ENCODE measurements at regions not wholly inside any gene's neighbourhood (a gene's known extent, or its start where the extent isn't known, plus 50 kb on each side); places are given as distances from the start of the nearest gene placed in this dataset.
"Not testable (repeated sequence)": the region's sequence is repeated elsewhere in the genome, so short reads cannot be mapped to it uniquely, and the experiment has no call there.

GRCh38 chr7:19290066-19290465 lies 144.8 kb upstream of the FERD3L start:
- no peaks in the 10 kb centered on the region for H3K27me3 ChIP-seq (ENCODE audit: control insufficient read depth, insufficient read depth, low read length)
- TF ChIP-seq, protein P1, sequence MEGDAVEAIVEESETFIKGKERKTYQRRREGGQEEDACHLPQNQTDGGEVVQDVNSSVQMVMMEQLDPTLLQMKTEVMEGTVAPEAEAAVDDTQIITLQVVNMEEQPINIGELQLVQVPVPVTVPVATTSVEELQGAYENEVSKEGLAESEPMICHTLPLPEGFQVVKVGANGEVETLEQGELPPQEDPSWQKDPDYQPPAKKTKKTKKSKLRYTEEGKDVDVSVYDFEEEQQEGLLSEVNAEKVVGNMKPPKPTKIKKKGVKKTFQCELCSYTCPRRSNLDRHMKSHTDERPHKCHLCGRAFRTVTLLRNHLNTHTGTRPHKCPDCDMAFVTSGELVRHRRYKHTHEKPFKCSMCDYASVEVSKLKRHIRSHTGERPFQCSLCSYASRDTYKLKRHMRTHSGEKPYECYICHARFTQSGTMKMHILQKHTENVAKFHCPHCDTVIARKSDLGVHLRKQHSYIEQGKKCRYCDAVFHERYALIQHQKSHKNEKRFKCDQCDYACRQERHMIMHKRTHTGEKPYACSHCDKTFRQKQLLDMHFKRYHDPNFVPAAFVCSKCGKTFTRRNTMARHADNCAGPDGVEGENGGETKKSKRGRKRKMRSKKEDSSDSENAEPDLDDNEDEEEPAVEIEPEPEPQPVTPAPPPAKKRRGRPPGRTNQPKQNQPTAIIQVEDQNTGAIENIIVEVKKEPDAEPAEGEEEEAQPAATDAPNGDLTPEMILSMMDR (IDR thresholded peaks at IDR 0.05; ENCODE audit: low read depth, low read length), result no peak
- no peak overlapping the region for H3K4me3 ChIP-seq (ENCODE audit: low read depth, low read length)
- DNase-seq (ENCODE audit: low read depth, low spot score), result no peak
- no peaks in the 10 kb centered on the region for H3K9me3 ChIP-seq (ENCODE audit: control insufficient read depth, insufficient read depth, low read length)
- POLR2A ChIA-PET, result no interaction called here
- no peak overlapping the region for H3K27ac ChIP-seq (ENCODE audit: low read depth, low read length)
- CTCF ChIA-PET, result no interaction called here

- no peaks in the 10 kb centered on the region for H3K27me3 ChIP-seq (ENCODE audit: control insufficient read depth, insufficient read depth, low read length)
- no peak overlapping the region for H3K27ac ChIP-seq (ENCODE audit: low read depth, low read length)
- CTCF ChIA-PET, result interaction anchor here (0.5 to 0.6 kb wide), 2 partner anchors 8 to 141 kb away, joined by 3 read pairs; no protein-coding TSS in a partner anchor
- POLR2A ChIA-PET, result no interaction called here
- DNase-seq (ENCODE audit: low read depth, low spot score), result no peak
- TF ChIP-seq, protein P1 (IDR thresholded peaks at IDR 0.05; ENCODE audit: low read depth, low read length), result no peak
- H3K9me3 ChIP-seq (ENCODE audit: control insufficient read depth, insufficient read depth, low read length), result no peaks in the 10 kb centered on the region
- no peak overlapping the region for H3K4me3 ChIP-seq (ENCODE audit: low read depth, low read length)
These were observed 139.5 kb upstream of the FERD3L start for GRCh38 chr7:19284596-19285300.

DNA sequence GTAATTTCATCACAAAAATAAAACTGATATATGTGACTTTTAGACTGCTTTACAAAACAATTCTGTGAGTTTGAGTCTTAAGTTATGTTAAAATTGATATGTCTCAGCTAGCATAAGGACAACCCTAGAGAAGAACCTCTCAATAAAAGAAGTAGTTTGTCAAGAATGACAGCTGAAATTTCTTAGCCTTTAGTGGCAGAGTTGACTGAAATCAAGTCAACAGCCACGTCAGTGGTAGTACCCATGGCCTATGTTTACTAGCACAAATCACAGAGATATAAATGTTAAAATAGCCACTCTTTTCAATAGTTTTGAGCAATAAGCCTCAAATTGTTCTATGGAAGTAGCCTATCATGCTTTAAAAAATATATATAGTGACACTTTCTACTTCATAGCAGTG lies 138.9 kb upstream of the FERD3L start:
- DNase-seq (ENCODE audit: low read depth, low spot score), result no peak
- H3K4me3 ChIP-seq (ENCODE audit: low read depth, low read length), result no peak overlapping the region
- ChIA-PET POLR2A (no interaction called here), CTCF (no interaction called here)
- no peak overlapping the region for H3K27ac ChIP-seq (ENCODE audit: low read depth, low read length)
- no peaks in the 10 kb centered on the region for H3K27me3 ChIP-seq (ENCODE audit: control insufficient read depth, insufficient read depth, low read length)
- TF ChIP-seq, protein P1 (IDR thresholded peaks at IDR 0.05; ENCODE audit: low read depth, low read length), result no peak
- no peaks in the 10 kb centered on the region for H3K9me3 ChIP-seq (ENCODE audit: control insufficient read depth, insufficient read depth, low read length)

DNA sequence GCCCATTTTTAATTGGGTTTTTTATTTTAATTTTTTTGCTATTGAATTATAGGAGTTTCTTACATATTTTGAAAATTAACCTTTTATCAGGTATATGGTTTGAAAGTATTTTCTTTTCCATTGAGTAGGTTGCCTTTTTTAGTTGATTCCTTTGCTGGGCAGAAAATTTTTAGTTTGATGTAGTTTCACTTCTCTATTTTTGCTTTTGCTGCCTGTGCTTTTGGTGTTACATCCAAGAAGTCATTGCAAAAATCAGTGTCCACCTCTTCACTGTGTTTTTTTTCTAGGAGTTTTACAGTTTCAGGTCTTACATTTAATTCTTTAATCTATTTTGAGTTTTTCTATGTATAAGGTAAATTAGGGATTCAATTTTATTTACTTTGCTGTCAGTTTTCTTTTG lies 129.8 kb upstream of the FERD3L start:
- TF ChIP-seq, protein P1 (IDR thresholded peaks at IDR 0.05; ENCODE audit: low read depth, low read length), result no peak
- H3K4me3 ChIP-seq (ENCODE audit: low read depth, low read length), result no peak overlapping the region
- CTCF ChIA-PET, result no interaction called here
- H3K27me3 ChIP-seq (ENCODE audit: control insufficient read depth, insufficient read depth, low read length), result no peaks in the 10 kb centered on the region
- POLR2A ChIA-PET, result no interaction called here
- no peak for DNase-seq (ENCODE audit: low read depth, low spot score)
- no peak overlapping the region for H3K27ac ChIP-seq (ENCODE audit: low read depth, low read length)
- no peaks in the 10 kb centered on the region for H3K9me3 ChIP-seq (ENCODE audit: control insufficient read depth, insufficient read depth, low read length)

DNA sequence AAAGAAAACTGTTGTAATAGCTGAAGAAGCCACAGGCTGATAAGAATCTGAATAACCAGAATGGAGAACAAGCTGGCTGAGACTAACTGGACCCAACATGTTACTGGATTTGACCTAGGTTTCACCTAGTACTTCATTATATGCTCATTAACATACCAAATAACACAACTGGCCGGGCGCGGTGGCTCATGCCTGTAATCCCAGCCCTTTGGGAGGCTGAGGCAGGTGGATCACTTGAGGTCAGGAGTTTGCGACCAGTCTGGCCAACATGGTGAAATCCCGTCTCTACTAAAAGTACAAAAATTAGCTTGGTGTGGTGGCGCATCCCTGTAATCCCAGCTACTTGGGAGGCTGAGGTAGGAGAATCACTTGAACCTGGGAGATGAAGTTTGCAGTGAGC lies 127.1 kb upstream of the FERD3L start:
- H3K27me3 ChIP-seq (ENCODE audit: control insufficient read depth, insufficient read depth, low read length); H3K27ac ChIP-seq (ENCODE audit: low read depth, low read length); H3K4me3 ChIP-seq (ENCODE audit: low read depth, low read length); POLR2A ChIA-PET; H3K9me3 ChIP-seq (ENCODE audit: control insufficient read depth, insufficient read depth, low read length); DNase-seq (ENCODE audit: low read depth, low spot score): not testable (repeated sequence)
- CTCF ChIA-PET, result interaction anchor here (0.5 kb wide), 1 partner anchor 32 kb away, joined by 4 read pairs; no protein-coding TSS in a partner anchor
